MCF 10A (cell line): ENCODE measurements at regions not wholly inside any gene's neighbourhood (a gene's known extent, or its start where the extent isn't known, plus 50 kb on each side); places are given as distances from the start of the nearest gene placed in this dataset.

ENCODE experiments used
- BruUV-seq: library from RNA; stranded (reverse); fragments of 400-500 nt; replicated peaks from 2 replicates; lab custom pipeline; 2021; lab: Mats Ljungman, UMichigan
- CTCF ChIA-PET: fragments of 300-600 bp; sonication (Branson Sonifier 250); formaldehyde crosslinking; extraction: SDS; loops from one replicate; lab custom pipeline; 2021; ENCODE audit warnings: antibody characterized with exemption, inconsistent platforms; lab: Yijun Ruan, JAX
- POLR2A ChIA-PET: fragments of 300-600, 350-650 bp; sonication (Branson Sonifier 250); formaldehyde crosslinking; extraction: SDS; loops from one replicate; lab custom pipeline; 2020; ENCODE audit warnings: antibody characterized with exemption, inconsistent platforms; lab: Yijun Ruan, JAX
- DNase-seq: peaks from one replicate; pipeline ENCODE4 v3.0.0-alpha.2; 2018; ENCODE audit not compliant: unreplicated experiment
- H3K27ac Mint-ChIP-seq: one replicate; pipeline ENCODE4 v1.8.0; 2022; ENCODE audit warnings: mild to moderate bottlenecking, low read depth, mixed read lengths; ENCODE audit not compliant: unreplicated experiment
- H3K27me3 Mint-ChIP-seq: one replicate; pipeline ENCODE4 v1.8.0; 2022; ENCODE audit warnings: mixed read lengths; ENCODE audit not compliant: insufficient read depth, unreplicated experiment
- H3K36me3 Mint-ChIP-seq: one replicate; pipeline ENCODE4 v1.8.0; 2022; ENCODE audit warnings: mild to moderate bottlenecking, moderate library complexity, mixed read lengths; ENCODE audit not compliant: insufficient read depth, unreplicated experiment
- H3K4me1 Mint-ChIP-seq: one replicate; pipeline ENCODE4 v1.8.0; 2022; ENCODE audit warnings: mixed read lengths; ENCODE audit not compliant: insufficient read depth, unreplicated experiment
- H3K4me3 Mint-ChIP-seq: one replicate; pipeline ENCODE4 v1.8.0; 2022; ENCODE audit warnings: mild to moderate bottlenecking, moderate library complexity, mixed read lengths; ENCODE audit not compliant: unreplicated experiment
- H3K9me3 Mint-ChIP-seq: one replicate; pipeline ENCODE4 v1.8.0; 2022; ENCODE audit warnings: mixed read lengths; ENCODE audit not compliant: unreplicated experiment
- intact Hi-C: fragments of 100-400 bp; cut with micrococcal nuclease; formaldehyde crosslinking; loops from 2 replicates; pipeline ENCODE4 v1.14.1; 2022
- TF ChIP-seq, protein P1 (sequence below): fragments of 200-600 bp; IDR thresholded peaks from one replicate; pipeline ENCODE4 v1.8.0; 2022; ENCODE audit warnings: antibody characterized with exemption, mild to moderate bottlenecking; ENCODE audit not compliant: unreplicated experiment

- TF ChIP-seq, protein P1, sequence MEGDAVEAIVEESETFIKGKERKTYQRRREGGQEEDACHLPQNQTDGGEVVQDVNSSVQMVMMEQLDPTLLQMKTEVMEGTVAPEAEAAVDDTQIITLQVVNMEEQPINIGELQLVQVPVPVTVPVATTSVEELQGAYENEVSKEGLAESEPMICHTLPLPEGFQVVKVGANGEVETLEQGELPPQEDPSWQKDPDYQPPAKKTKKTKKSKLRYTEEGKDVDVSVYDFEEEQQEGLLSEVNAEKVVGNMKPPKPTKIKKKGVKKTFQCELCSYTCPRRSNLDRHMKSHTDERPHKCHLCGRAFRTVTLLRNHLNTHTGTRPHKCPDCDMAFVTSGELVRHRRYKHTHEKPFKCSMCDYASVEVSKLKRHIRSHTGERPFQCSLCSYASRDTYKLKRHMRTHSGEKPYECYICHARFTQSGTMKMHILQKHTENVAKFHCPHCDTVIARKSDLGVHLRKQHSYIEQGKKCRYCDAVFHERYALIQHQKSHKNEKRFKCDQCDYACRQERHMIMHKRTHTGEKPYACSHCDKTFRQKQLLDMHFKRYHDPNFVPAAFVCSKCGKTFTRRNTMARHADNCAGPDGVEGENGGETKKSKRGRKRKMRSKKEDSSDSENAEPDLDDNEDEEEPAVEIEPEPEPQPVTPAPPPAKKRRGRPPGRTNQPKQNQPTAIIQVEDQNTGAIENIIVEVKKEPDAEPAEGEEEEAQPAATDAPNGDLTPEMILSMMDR: no peak
- H3K9me3 Mint-ChIP-seq: no peaks in the 10 kb centered on the region
- BruUV-seq: no TSS peak
- CTCF ChIA-PET: interaction anchor here (0.5 kb wide), 1 partner anchor 164 kb away, joined by 3 read pairs; no protein-coding TSS in a partner anchor
- DNase-seq: no peak
- no peaks in the 10 kb centered on the region for H3K27me3 Mint-ChIP-seq
- intact Hi-C loops: loop anchor here (10.0 kb wide), 1 partner anchor 283 kb away; no protein-coding TSS in a partner anchor
- no peak overlapping the region for H3K4me3 Mint-ChIP-seq
- H3K27ac Mint-ChIP-seq: no peak overlapping the region
- POLR2A ChIA-PET: no interaction called here
- H3K36me3 Mint-ChIP-seq: no peaks in the 10 kb centered on the region
- H3K4me1 Mint-ChIP-seq: peaks cover 20% of the 10 kb centered on the region
Observed at GRCh38 chr3:118531816-118532215, 502.8 kb downstream of the IGSF11 start.

DNA sequence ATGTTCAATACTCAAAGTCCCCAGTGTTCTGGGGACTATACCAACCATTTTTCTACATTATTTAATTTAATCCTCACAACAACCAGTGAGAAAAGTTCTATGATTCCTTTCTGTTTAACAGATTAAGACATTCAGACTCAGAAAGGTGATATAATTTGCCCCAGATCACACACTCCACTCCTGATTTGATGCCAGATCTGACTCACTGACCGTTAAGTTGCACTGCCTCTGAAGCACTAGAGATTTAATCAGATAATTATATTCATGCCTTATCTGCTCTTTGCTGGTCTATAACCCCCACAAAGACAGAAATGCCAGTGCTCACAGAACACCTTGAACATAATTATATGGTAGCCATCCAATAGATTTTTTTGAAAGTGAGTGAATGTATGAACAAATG is 501.0 kb downstream of the IGSF11 start:
- H3K4me3 Mint-ChIP-seq: no peak overlapping the region
- intact Hi-C loops: loop anchor here (10.0 kb wide), 1 partner anchor 281 kb away; no protein-coding TSS in a partner anchor
- TF ChIP-seq, protein P1: no peak
- ChIA-PET POLR2A (no interaction called here), CTCF (no interaction called here)
- no peaks in the 10 kb centered on the region for H3K36me3 Mint-ChIP-seq
- peaks cover 13% of the 10 kb centered on the region for H3K4me1 Mint-ChIP-seq
- H3K27me3 Mint-ChIP-seq: no peaks in the 10 kb centered on the region
- H3K27ac Mint-ChIP-seq: no peak overlapping the region
- no peaks in the 10 kb centered on the region for H3K9me3 Mint-ChIP-seq
- no TSS peak for BruUV-seq
- peak; percentile 13 for DNase-seq

GRCh38 chr3:118534519-118534918 is 500.1 kb downstream of the IGSF11 start:
- Mint-ChIP-seq H3K4me3 (no peak overlapping the region), H3K27me3 (no peaks in the 10 kb centered on the region), H3K27ac (no peak overlapping the region), H3K9me3 (no peaks in the 10 kb centered on the region), H3K4me1 (peaks cover 13% of the 10 kb centered on the region), H3K36me3 (no peaks in the 10 kb centered on the region)
- TF ChIP-seq, protein P1: no peak
- intact Hi-C loops: loop anchor here (10.0 kb wide), 1 partner anchor 280 kb away; no protein-coding TSS in a partner anchor
- ChIA-PET CTCF (no interaction called here), POLR2A (no interaction called here)
- no TSS peak for BruUV-seq
- DNase-seq: no peak

DNA sequence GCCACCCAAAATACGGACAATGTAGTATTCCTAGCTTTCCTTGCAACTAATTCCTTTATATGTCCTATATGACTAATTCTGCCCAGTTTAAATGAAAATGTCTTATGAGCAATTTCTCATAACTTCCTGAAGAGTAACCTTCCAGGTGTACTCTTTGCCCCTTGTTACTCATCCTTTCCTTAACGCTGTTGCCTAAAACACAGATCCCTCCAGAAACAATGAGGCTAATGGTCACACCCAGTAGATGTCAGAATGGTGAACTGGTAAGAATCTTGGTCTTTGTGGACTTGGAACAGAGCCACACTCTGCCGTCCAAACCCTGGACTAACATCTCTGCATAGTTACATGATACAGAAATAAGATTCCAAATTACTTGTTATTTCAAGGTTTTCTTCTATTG is 497.9 kb downstream of the IGSF11 start:
- POLR2A ChIA-PET: interaction anchor here (1.2 kb wide), 1 partner anchor 9 kb away, joined by 3 read pairs; no protein-coding TSS in a partner anchor
- Mint-ChIP-seq H3K27me3 (no peaks in the 10 kb centered on the region), H3K4me3 (no peak overlapping the region), H3K36me3 (no peaks in the 10 kb centered on the region), H3K4me1 (peaks cover 16% of the 10 kb centered on the region), H3K9me3 (no peaks in the 10 kb centered on the region), H3K27ac (no peak overlapping the region)
- CTCF ChIA-PET: interaction anchor here (0.6 to 1.4 kb wide), 4 partner anchors 44 to 938 kb away, joined by 3 read pairs; no protein-coding TSS in a partner anchor
- DNase-seq: peak; percentile 79
- no TSS peak for BruUV-seq
- TF ChIP-seq, protein P1: no peak
- intact Hi-C loops: loop anchor here (10.0 kb wide), 1 partner anchor 278 kb away; no protein-coding TSS in a partner anchor
